ENCODE measurements at regions not wholly inside any gene's neighbourhood (a gene's known extent, or its start where the extent isn't known, plus 50 kb on each side); places are given as distances from the start of the nearest gene placed in this dataset.

GRCh38 chr4:177717407-177717806 is 275.2 kb upstream of the AGA start:
- Histone ChIP-seq H3K27me3 (ENCODE audit: control insufficient read depth, insufficient read depth, low read length) (no peaks in the 10 kb centered on the region), H3K27ac (ENCODE audit: low read depth in 2 of 2, low read length in 2 of 2) (no peak overlapping the region), H3K4me1 (ENCODE audit: control insufficient read depth in 2 of 3, insufficient read depth in 2 of 3, low read depth in 1 of 3, low read length in 3 of 3) (no peaks in the 10 kb centered on the region), H3K4me3 (ENCODE audit: low read length in 3 of 3) (no peak overlapping the region), H3K9me3 (ENCODE audit: control insufficient read depth in 2 of 3, insufficient read depth in 1 of 3, low read length in 3 of 3) (no peaks in the 10 kb centered on the region), H3K36me3 (ENCODE audit: control insufficient read depth in 2 of 3, insufficient read depth in 3 of 3, low read length in 3 of 3) (no peaks in the 10 kb centered on the region), H3K9ac (ENCODE audit: low read length in 3 of 3) (no peak overlapping the region)
- DNase-seq (no peak), FAIRE-seq (no peak)
- TF ChIP-seq, protein P1, sequence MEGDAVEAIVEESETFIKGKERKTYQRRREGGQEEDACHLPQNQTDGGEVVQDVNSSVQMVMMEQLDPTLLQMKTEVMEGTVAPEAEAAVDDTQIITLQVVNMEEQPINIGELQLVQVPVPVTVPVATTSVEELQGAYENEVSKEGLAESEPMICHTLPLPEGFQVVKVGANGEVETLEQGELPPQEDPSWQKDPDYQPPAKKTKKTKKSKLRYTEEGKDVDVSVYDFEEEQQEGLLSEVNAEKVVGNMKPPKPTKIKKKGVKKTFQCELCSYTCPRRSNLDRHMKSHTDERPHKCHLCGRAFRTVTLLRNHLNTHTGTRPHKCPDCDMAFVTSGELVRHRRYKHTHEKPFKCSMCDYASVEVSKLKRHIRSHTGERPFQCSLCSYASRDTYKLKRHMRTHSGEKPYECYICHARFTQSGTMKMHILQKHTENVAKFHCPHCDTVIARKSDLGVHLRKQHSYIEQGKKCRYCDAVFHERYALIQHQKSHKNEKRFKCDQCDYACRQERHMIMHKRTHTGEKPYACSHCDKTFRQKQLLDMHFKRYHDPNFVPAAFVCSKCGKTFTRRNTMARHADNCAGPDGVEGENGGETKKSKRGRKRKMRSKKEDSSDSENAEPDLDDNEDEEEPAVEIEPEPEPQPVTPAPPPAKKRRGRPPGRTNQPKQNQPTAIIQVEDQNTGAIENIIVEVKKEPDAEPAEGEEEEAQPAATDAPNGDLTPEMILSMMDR (IDR thresholded peaks at IDR 0.05; ENCODE audit: borderline replicate concordance, extremely low read depth, insufficient read depth) = no peak
- intact Hi-C loops (cut with DNase I) = no loop called here

DNA sequence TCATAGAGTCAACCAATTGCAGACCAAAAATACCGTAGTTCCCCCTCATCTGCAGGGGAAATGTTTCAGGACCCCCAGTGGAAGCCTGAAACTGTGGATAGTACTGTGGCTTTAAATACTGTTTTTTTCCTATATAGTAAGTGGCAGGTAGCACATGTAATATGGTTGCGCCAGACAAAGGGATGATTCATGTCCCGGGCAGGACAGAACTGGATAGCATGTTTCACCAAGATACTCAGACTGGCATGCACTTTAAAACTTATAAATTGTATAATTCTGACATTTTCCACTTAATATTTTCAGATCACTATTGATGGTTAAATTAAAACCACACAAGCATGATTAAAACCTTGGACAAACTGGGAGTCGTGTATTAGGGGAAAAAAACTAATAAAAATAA is 276.3 kb upstream of the AGA start:
- H3K27me3 ChIP-seq (ENCODE audit: control insufficient read depth, insufficient read depth, low read length) = no peaks in the 10 kb centered on the region
- TF ChIP-seq, protein P1 (IDR thresholded peaks at IDR 0.05; ENCODE audit: borderline replicate concordance, extremely low read depth, insufficient read depth) = no peak
- H3K4me1 ChIP-seq (ENCODE audit: control insufficient read depth in 2 of 3, insufficient read depth in 2 of 3, low read depth in 1 of 3, low read length in 3 of 3) = no peaks in the 10 kb centered on the region
- no peak overlapping the region for H3K27ac ChIP-seq (ENCODE audit: low read depth in 2 of 2, low read length in 2 of 2)
- H3K4me3 ChIP-seq (ENCODE audit: low read length in 3 of 3) = no peak overlapping the region
- H3K9ac ChIP-seq (ENCODE audit: low read length in 3 of 3) = no peak overlapping the region
- H3K9me3 ChIP-seq (ENCODE audit: control insufficient read depth in 2 of 3, insufficient read depth in 1 of 3, low read length in 3 of 3) = no peaks in the 10 kb centered on the region
- no peak for FAIRE-seq
- no peak for DNase-seq
- intact Hi-C loops (cut with DNase I) = no loop called here
- no peaks in the 10 kb centered on the region for H3K36me3 ChIP-seq (ENCODE audit: control insufficient read depth in 2 of 3, insufficient read depth in 3 of 3, low read length in 3 of 3)

- H3K36me3 ChIP-seq (ENCODE audit: control insufficient read depth in 2 of 3, insufficient read depth in 3 of 3, low read length in 3 of 3) = no peaks in the 10 kb centered on the region
- intact Hi-C loops (cut with DNase I) = no loop called here
- no peaks in the 10 kb centered on the region for H3K27me3 ChIP-seq (ENCODE audit: control insufficient read depth, insufficient read depth, low read length)
- no peak for DNase-seq
- TF ChIP-seq, protein P1 (IDR thresholded peaks at IDR 0.05; ENCODE audit: borderline replicate concordance, extremely low read depth, insufficient read depth) = no peak
- H3K9me3 ChIP-seq (ENCODE audit: control insufficient read depth in 2 of 3, insufficient read depth in 1 of 3, low read length in 3 of 3) = peaks cover 0 to under 1% (median 0%) of the 10 kb centered on the region in 3 donors
- H3K4me1 ChIP-seq (ENCODE audit: control insufficient read depth in 2 of 3, insufficient read depth in 2 of 3, low read depth in 1 of 3, low read length in 3 of 3) = no peaks in the 10 kb centered on the region
- no peak overlapping the region for H3K9ac ChIP-seq (ENCODE audit: low read length in 3 of 3)
- no peak for FAIRE-seq
- H3K4me3 ChIP-seq (ENCODE audit: low read length in 3 of 3) = no peak overlapping the region
- no peak overlapping the region for H3K27ac ChIP-seq (ENCODE audit: low read depth in 2 of 2, low read length in 2 of 2)
Observed at GRCh38 chr4:177726111-177726510, 283.9 kb upstream of the AGA start.

All from kidney (tissue), 13 donors.